ENCODE measurements at regions not wholly inside any gene's neighbourhood (a gene's known extent, or its start where the extent isn't known, plus 50 kb on each side); places are given as distances from the start of the nearest gene placed in this dataset.

DNA sequence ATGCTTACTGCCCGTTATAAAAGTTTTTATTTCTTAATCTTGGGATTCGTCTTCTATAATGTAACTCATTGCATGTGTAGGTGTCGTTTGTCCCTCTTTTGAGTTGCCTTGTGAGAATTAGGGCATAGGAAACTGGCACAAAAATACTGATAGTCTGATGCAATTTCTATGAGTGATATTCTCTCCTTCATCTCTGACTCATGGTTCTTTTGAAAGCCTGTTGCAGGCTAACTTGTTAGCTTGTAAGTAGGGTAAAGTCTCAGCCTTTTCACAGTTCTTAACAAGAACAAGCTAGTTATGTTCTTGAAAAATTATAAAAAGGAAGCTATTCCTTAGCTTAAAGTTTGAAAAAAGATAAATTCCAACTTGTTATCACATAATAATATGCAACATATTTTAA is 1085.4 kb upstream of the NRXN1 start:
- DNase-seq, result no peak
- no peaks in the 10 kb centered on the region for H3K36me3 ChIP-seq
- no peak overlapping the region for H3K27ac ChIP-seq
- H3K4me1 ChIP-seq, result no peaks in the 10 kb centered on the region
- no peaks in the 10 kb centered on the region for H3K27me3 ChIP-seq (ENCODE audit: low read depth)
- intact Hi-C loops (cut with DNase I), result no loop called here
- H3K4me3 ChIP-seq, result no peak overlapping the region
- TF ChIP-seq CTCF (IDR thresholded peaks at IDR 0.05), result no peak
- ATAC-seq, result no peak
- H3K9me3 ChIP-seq, result no peaks in the 10 kb centered on the region

DNA sequence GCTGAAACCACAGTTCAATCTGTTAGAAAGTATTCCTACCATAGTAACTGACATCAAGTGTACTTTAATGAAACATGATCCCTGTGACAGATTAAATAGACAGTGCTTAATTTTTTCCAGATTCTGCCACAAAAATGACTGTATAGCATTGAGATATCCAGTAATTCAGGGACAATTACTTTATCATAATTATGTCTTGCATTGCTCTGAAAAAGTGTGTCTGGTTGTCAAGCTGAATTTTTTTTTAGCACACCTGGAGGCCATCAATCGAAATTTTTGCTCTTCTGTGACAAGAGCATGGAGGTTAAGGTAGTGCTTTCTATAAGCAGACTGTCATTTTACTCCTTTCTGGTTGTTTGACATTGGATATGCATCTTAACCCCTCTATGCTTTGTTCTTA is 1083.8 kb upstream of the NRXN1 start:
- no peak overlapping the region for H3K27ac ChIP-seq
- DNase-seq (no peak), ATAC-seq (no peak)
- H3K4me3 ChIP-seq, result no peak overlapping the region
- TF ChIP-seq CTCF (IDR thresholded peaks at IDR 0.05), result no peak
- no peaks in the 10 kb centered on the region for H3K27me3 ChIP-seq (ENCODE audit: low read depth)
- H3K36me3 ChIP-seq, result no peaks in the 10 kb centered on the region
- H3K9me3 ChIP-seq, result no peaks in the 10 kb centered on the region
- no peaks in the 10 kb centered on the region for H3K4me1 ChIP-seq
- intact Hi-C loops (cut with DNase I), result no loop called here

- Histone ChIP-seq H3K27me3 (ENCODE audit: low read depth) (no peaks in the 10 kb centered on the region), H3K9me3 (no peaks in the 10 kb centered on the region), H3K27ac (no peak overlapping the region), H3K36me3 (no peaks in the 10 kb centered on the region), H3K4me3 (no peak overlapping the region), H3K4me1 (no peaks in the 10 kb centered on the region)
- no peak for ATAC-seq
- intact Hi-C loops (cut with DNase I), result no loop called here
- no peak for DNase-seq
- no peak for TF ChIP-seq CTCF (IDR thresholded peaks at IDR 0.05)
Observed at GRCh38 chr2:52113338-52113737, 1081.4 kb upstream of the NRXN1 start.

DNA sequence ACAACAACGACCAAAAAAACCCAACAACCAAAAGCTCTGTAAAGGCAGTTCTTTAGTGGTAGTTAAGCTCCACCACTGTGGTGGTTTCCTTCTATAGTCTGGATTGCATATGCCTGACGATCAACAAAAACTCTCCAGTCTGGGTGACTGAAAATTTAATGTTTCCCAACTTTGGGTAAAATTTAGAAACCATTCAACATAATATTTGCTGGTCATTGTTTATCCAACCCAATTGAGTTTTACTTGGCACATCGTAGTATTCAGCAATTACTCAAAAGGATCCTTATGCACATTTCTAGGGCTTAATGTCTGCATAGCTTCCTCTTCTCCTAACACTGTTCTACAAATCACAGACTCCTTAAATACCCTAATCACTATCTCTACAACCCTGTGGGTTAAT is 1080.2 kb upstream of the NRXN1 start:
- no peaks in the 10 kb centered on the region for H3K4me1 ChIP-seq
- TF ChIP-seq CTCF (IDR thresholded peaks at IDR 0.05), result no peak
- DNase-seq (no peak), ATAC-seq (no peak)
- intact Hi-C loops (cut with DNase I), result no loop called here
- no peaks in the 10 kb centered on the region for H3K27me3 ChIP-seq (ENCODE audit: low read depth)
- no peak overlapping the region for H3K4me3 ChIP-seq
- no peak overlapping the region for H3K27ac ChIP-seq
- no peaks in the 10 kb centered on the region for H3K36me3 ChIP-seq
- no peaks in the 10 kb centered on the region for H3K9me3 ChIP-seq

- H3K27me3 ChIP-seq (ENCODE audit: low read depth), result no peaks in the 10 kb centered on the region
- DNase-seq (no peak), ATAC-seq (no peak)
- H3K4me1 ChIP-seq, result no peaks in the 10 kb centered on the region
- intact Hi-C loops (cut with DNase I), result no loop called here
- H3K9me3 ChIP-seq, result no peaks in the 10 kb centered on the region
- H3K4me3 ChIP-seq, result no peak overlapping the region
- TF ChIP-seq CTCF (IDR thresholded peaks at IDR 0.05), result no peak
- H3K36me3 ChIP-seq, result no peaks in the 10 kb centered on the region
- no peak overlapping the region for H3K27ac ChIP-seq
Observed at GRCh38 chr2:52107124-52107523, 1075.2 kb upstream of the NRXN1 start.

DNA sequence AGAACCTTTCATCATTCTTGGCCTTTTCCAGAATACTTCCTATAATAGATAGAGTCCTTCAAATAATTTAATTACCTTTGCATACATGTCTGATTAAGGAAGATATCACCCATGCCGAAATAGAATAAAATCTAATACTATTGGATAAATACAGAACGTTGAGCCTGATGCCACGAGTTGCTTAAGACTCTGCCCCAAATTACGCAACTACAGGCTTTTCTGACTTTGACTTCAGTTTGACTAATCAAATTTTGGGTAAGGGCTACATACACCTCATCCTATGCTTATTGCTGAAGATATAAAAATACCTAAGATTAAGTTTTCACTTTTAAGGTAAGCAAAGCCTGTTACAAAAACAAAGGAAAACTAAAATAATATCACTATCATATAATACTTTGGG is 1065.1 kb upstream of the NRXN1 start:
- Histone ChIP-seq H3K9me3 (no peaks in the 10 kb centered on the region), H3K4me3 (no peak overlapping the region), H3K4me1 (no peaks in the 10 kb centered on the region), H3K36me3 (no peaks in the 10 kb centered on the region), H3K27ac (no peak overlapping the region), H3K27me3 (ENCODE audit: low read depth) (no peaks in the 10 kb centered on the region)
- intact Hi-C loops (cut with DNase I), result no loop called here
- DNase-seq (no peak), ATAC-seq (no peak)
- TF ChIP-seq CTCF (IDR thresholded peaks at IDR 0.05), result no peak
